ENCODE measurements at regions not wholly inside any gene's neighbourhood (a gene's known extent, or its start where the extent isn't known, plus 50 kb on each side); places are given as distances from the start of the nearest gene placed in this dataset.
"Not testable (repeated sequence)": the region's sequence is repeated elsewhere in the genome, so short reads cannot be mapped to it uniquely, and the experiment has no call there.

GRCh38 chr1:114032271-114033215 lies 53.3 kb downstream of the OLFML3 start:
- DNase-seq (ENCODE audit: low spot score): no peak

GRCh38 chr1:114033216-114033706 lies 54.0 kb downstream of the OLFML3 start:
- DNase-seq (ENCODE audit: low spot score): peak; percentile 78

- no peak for DNase-seq (ENCODE audit: low spot score)
Measured at GRCh38 chr1:114033961-114034360, 54.7 kb downstream of the OLFML3 start.

- no peak for DNase-seq (ENCODE audit: low spot score)
Measured at GRCh38 chr1:114034567-114035303, 55.5 kb downstream of the OLFML3 start.

GRCh38 chr1:114035304-114035700 lies 56.0 kb downstream of the OLFML3 start:
- no peak for DNase-seq (ENCODE audit: low spot score)

- DNase-seq (ENCODE audit: low spot score): not testable (repeated sequence)
Measured at GRCh38 chr1:114036841-114037630, 57.8 kb downstream of the OLFML3 start.

GRCh38 chr1:114037631-114037890 lies 58.3 kb downstream of the OLFML3 start:
- no peak for DNase-seq (ENCODE audit: low spot score)

GRCh38 chr1:114037962-114038816 lies 58.9 kb downstream of the OLFML3 start:
- DNase-seq (ENCODE audit: low spot score): no peak
